ENCODE measurements at regions not wholly inside any gene's neighbourhood (a gene's known extent, or its start where the extent isn't known, plus 50 kb on each side); places are given as distances from the start of the nearest gene placed in this dataset.
"Not testable (repeated sequence)": the region's sequence is repeated elsewhere in the genome, so short reads cannot be mapped to it uniquely, and the experiment has no call there.

GRCh38 chr5:153224651-153225050 is 265.8 kb upstream of the GRIA1 start:
- no peak for DNase-seq (ENCODE audit: low read depth in 2 of 2)

- no peak for DNase-seq (ENCODE audit: low read depth in 2 of 2)
Measured at GRCh38 chr5:153233933-153234332, 256.5 kb upstream of the GRIA1 start.

GRCh38 chr5:153236319-153236718 is 254.2 kb upstream of the GRIA1 start:
- no peak for DNase-seq (ENCODE audit: low read depth in 2 of 2)

DNA sequence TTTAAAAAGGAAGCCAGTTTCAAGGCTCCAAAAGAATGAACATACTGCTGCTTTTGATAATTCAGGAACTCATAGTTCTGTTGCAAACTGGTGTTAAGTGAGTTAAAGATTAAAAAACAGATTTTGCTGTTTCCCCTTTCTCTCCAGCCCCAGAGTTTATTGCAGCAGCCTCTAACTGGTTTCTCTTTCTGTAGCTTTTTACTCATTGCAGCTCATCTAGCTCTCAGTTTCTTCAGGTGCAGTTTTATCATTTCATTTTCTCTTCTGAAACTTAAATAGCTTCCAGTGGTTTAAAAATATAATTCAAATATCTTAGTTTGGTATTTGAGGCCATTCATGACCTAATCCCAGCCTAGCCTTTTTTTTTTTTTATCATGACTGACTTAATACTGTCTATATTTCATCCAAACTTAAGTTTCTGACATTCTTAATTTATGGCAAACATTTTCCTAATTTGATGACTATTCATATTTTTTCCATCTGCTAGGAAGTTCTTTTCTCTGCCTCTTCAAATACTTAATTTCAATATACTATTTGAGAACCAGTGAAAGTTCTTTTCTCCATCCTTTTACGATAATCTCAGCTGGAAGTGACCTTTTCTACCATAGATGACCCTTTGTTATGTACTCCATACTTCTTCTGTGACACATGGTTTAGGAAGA is 252.7 kb upstream of the GRIA1 start:
- DNase-seq (ENCODE audit: low read depth in 2 of 2), result no peak

GRCh38 chr5:153257381-153257780 is 233.1 kb upstream of the GRIA1 start:
- no peak for DNase-seq (ENCODE audit: low read depth in 2 of 2)

DNA sequence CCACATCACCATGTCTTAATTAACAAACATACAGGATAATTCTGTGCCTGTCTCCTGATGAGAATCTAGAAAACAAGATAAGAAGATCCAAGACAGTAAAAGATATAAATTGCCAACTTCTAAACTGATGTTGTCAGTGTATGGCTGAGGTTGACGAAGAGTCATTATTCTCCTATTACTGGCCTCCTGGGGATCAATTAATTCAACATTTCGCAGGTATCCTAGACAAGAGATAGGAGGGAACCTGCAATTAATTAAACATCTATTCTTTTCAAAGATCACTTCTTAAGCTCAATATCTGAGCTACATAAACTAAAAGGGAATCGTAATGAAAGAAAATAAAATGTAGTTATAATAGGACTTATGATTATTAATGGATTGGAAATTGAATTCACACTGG is 232.0 kb upstream of the GRIA1 start:
- DNase-seq (ENCODE audit: low read depth in 2 of 2), result no peak

DNA sequence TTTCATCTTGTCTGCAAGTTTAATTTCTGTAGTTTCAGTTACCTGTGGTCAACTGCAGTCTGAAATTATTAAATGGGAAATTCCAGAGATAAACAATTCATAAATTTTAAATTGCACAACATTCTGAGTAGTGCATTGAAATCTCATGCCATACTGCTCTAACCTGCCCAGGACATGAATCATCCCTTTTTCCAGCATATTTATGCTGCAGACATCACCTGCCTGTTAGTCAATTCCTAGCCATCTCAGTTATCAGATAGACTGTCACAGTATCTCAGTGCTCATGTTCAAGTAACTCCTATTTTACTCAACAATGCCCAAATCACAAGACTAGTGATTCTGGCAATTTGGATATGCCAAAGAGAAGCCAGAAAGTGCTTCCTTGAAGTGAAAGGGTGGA is 223.0 kb upstream of the GRIA1 start:
- DNase-seq (ENCODE audit: low read depth in 2 of 2), result no peak

- DNase-seq (ENCODE audit: low read depth in 2 of 2), result no peak
Measured at GRCh38 chr5:153275695-153276094, 214.8 kb upstream of the GRIA1 start.

DNA sequence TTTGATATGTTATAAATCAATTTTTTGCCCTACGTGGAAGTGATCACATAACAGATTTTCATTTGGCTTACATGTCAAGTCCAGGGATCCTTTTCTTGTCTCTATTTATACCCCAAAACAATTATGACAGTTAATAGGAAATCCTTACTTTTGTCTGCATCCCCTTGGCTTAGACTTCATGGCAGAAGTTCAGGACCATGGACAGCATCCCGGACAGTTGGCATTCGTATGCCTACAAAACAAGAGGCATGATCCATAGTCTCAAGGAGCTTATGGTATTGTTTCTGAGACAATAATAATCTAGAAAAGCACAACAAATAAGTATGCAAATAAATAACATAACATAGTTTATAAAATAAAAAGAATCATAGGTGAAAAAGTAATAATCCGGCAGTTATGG is 214.3 kb upstream of the GRIA1 start:
- peak; percentile 13 to 14 for DNase-seq (ENCODE audit: low read depth in 2 of 2)

- not testable (repeated sequence) for DNase-seq (ENCODE audit: low read depth in 2 of 2)
Measured at GRCh38 chr5:153296251-153296844, 194.1 kb upstream of the GRIA1 start.

GRCh38 chr5:153299891-153300290 is 190.6 kb upstream of the GRIA1 start:
- DNase-seq (ENCODE audit: low read depth in 2 of 2), result no peak

GRCh38 chr5:153308282-153308681 is 182.2 kb upstream of the GRIA1 start:
- DNase-seq (ENCODE audit: low read depth in 2 of 2), result no peak

DNA sequence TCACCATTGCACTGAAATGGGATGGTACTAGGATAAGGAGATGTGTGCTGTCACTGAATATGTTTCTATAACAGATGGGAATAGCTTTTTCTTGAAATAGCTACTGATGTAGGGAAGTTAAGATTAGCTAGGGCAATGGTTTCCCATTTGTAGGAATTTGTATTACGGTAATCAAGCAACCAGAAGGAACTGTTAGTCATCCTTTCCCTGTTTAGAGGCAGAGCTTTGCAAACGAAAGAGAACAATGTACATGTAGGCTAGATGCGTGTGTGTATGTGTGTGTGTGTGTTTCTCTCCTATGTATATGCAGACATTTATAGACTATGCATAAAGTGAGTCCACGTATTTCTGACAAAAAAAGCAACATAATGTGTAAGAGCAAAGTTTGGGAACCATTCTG is 171.9 kb upstream of the GRIA1 start:
- DNase-seq (ENCODE audit: low read depth in 2 of 2), result no peak

- DNase-seq (ENCODE audit: low read depth in 2 of 2), result no peak
Measured at GRCh38 chr5:153321478-153321877, 169.0 kb upstream of the GRIA1 start.

DNA sequence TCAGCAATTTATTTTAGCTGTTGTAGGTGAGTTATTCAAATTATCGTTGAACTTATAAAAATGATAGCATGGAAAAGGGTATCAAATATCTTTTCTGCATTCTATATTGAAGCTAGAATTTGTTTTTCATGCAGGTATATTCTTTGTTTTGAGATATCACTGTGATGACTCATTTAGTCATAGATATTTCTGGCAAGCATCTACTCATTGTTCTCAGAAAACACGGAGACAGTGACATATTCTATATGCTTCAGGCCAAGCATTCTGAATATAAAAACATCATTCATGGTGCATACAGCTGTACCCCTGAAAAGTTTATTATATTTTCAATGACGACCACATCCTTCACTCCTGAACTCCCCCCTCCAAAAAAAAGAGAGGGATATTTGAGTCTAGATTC is 150.3 kb upstream of the GRIA1 start:
- no peak for DNase-seq (ENCODE audit: low read depth in 2 of 2)

GRCh38 chr5:153340738-153341137 is 149.7 kb upstream of the GRIA1 start:
- DNase-seq (ENCODE audit: low read depth in 2 of 2), result no peak

DNA sequence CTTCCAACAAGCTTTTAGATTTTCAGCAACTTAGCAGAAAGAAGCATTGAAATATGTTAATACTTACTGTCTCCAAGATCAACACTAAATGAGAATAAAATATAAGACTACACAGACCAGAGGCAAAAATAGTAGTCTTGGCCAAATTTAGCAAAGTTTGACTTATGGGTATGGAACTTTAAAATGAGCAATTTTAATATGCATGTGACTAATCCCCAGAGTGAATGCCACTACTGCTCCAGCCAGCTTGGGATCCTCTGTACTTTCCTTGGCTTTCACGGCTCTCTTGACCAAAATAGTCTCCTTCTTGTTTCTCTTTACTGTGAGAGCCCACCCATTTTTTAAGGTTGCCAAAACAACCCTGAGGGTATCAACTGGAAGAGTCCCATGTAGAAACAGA is 148.0 kb upstream of the GRIA1 start:
- DNase-seq (ENCODE audit: low read depth in 2 of 2), result no peak

DNA sequence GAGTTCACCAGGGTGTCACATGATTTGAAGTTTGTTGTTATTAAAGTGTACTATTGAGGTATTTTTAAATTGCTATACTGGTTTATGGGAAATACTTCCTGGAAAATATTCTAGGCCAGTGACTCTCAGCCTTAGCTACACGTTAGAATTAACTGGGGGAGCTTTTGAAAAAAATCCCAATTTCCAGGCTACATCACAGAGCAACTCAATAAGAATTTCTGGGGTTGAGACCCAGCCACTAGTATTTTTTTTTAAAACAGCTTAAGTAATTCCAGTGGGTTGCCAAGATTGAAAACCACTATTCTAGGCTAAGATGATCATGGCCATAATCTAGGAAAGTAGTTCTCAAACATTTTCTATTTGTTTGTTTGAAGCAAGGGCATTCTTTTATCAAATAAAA is 142.9 kb upstream of the GRIA1 start:
- no peak for DNase-seq (ENCODE audit: low read depth in 2 of 2)

- no peak for DNase-seq (ENCODE audit: low read depth in 2 of 2)
Measured at GRCh38 chr5:153350175-153350883, 140.1 kb upstream of the GRIA1 start.

- no peak for DNase-seq (ENCODE audit: low read depth in 2 of 2)
Measured at GRCh38 chr5:153352685-153353219, 137.7 kb upstream of the GRIA1 start.

- no peak for DNase-seq (ENCODE audit: low read depth in 2 of 2)
Measured at GRCh38 chr5:153357493-153358112, 132.9 kb upstream of the GRIA1 start.

DNA sequence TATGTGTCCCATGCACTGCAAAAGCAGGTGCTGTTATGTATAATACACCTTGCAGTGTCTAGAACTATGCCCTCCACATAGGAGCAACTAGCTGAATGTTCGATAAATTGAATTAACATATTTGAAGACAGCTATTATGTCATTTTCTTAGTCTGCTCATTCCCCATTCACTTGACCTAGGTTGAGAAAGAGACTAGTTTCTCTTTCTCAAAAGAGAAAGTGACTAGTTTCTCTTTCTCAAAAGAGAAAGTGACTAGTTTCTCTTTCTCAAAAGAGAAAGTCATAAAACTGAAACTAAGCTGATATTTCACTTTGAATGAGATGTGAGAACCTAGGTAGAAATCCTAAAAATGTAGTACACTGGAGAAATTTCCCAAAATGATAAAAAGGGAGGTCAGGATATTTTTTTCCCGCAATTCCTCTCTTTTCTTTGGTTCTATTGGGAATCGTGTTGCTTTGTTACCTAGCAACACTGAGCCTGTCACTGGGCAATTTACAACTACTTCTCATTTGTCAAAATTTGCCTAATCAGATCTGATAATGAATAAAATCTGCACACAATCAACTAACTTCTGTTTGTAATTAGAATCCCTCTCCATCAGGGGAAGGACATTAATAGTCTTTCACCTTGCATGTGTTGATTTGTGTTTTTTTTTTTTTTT is 132.0 kb upstream of the GRIA1 start:
- DNase-seq (ENCODE audit: low read depth in 2 of 2), result no peak
